CD14-positive monocyte (primary cell): ENCODE measurements at regions not wholly inside any gene's neighbourhood (a gene's known extent, or its start where the extent isn't known, plus 50 kb on each side); places are given as distances from the start of the nearest gene placed in this dataset.

Experiments
- DNase-seq, 3 donors: peaks; one replicate each; pipeline ENCODE4 v3.0.0-alpha.2; 2011 to 2022
- H2AFZ ChIP-seq: 2 replicates; pipeline ENCODE4 v1.6.0; 2012; ENCODE audit warnings: mild to moderate bottlenecking, low read depth, low read length, inconsistent platforms; ENCODE audit not compliant: insufficient read depth, poor library complexity, severe bottlenecking
- H3K27ac ChIP-seq, 2 donors: 1 replicate in 1 of 2; 2 replicates in 1 of 2; pipeline ENCODE4 v1.5.1; 2012 to 2013; ENCODE audit warnings: low read length in 2 of 2, control low read depth in 1 of 2, inconsistent platforms in 1 of 2, low read depth in 1 of 2, mild to moderate bottlenecking in 1 of 2
- H3K27me3 ChIP-seq, 2 donors: one replicate each; pipeline versions ENCODE4 v1.6.0 to v1.6.1; 2011 to 2013; ENCODE audit warnings: low read length in 2 of 2; ENCODE audit not compliant: control insufficient read depth in 2 of 2, insufficient read depth in 2 of 2
- H3K36me3 ChIP-seq, 2 donors: replicated peaks in 1 of 2; 1 replicate in 1 of 2; 2 replicates in 1 of 2; pipeline versions ENCODE4 v1.5.1 to v1.6.1; 2012 to 2013; ENCODE audit warnings: low read length in 2 of 2, control low read depth in 1 of 2, inconsistent platforms in 1 of 2, mild to moderate bottlenecking in 1 of 2; ENCODE audit not compliant: insufficient read depth in 2 of 2, control insufficient read depth in 1 of 2
- H3K4me1 ChIP-seq, 2 donors: 1 replicate in 1 of 2; 2 replicates in 1 of 2; pipeline versions ENCODE4 v1.5.1 to v1.6.1; 2012 to 2013; ENCODE audit warnings: low read length in 2 of 2, control low read depth in 1 of 2, inconsistent platforms in 1 of 2, mild to moderate bottlenecking in 1 of 2, moderate library complexity in 1 of 2; ENCODE audit not compliant: insufficient read depth in 2 of 2, control insufficient read depth in 1 of 2
- H3K4me2 ChIP-seq: replicated peaks from 2 replicates; pipeline ENCODE3; 2012; ENCODE audit warnings: low read length, moderate library complexity, mild to moderate bottlenecking; ENCODE audit not compliant: poor library complexity, severe bottlenecking; ENCODE audit errors: extremely low read depth
- H3K4me3 ChIP-seq, 3 experiments: fragments of 200-600 bp in 1 of 3; sonication (generic) in 1 of 3; replicated peaks in 1 of 3; 1 replicate in 2 of 3; 2 replicates in 1 of 3; pipeline ENCODE4 v1.5.1; 2011 to 2013; ENCODE audit warnings: low read length in 3 of 3, mild to moderate bottlenecking in 3 of 3, control low read depth in 2 of 3, low read depth in 2 of 3, inconsistent platforms in 1 of 3, moderate library complexity in 1 of 3
- H3K79me2 ChIP-seq: 2 replicates; pipeline ENCODE4 v1.6.0; 2012; ENCODE audit warnings: mild to moderate bottlenecking, control low read depth, inconsistent platforms, low read length, moderate library complexity; ENCODE audit not compliant: insufficient read depth
- H3K9ac ChIP-seq: 2 replicates; pipeline ENCODE4 v1.6.0; 2017; ENCODE audit warnings: low read length, mild to moderate bottlenecking; ENCODE audit not compliant: insufficient read depth, poor library complexity, severe bottlenecking
- H3K9me3 ChIP-seq, 2 donors: replicated peaks in 1 of 2; 1 replicate in 1 of 2; 2 replicates in 1 of 2; pipeline versions ENCODE4 v1.5.1 to v1.6.1; 2012 to 2013; ENCODE audit warnings: low read length in 2 of 2, control low read depth in 1 of 2; ENCODE audit not compliant: control insufficient read depth in 1 of 2, insufficient read depth in 1 of 2
- H4K20me1 ChIP-seq: 2 replicates; pipeline ENCODE4 v1.6.0; 2012; ENCODE audit warnings: mild to moderate bottlenecking, low read length, control low read depth, moderate library complexity; ENCODE audit not compliant: insufficient read depth
- H3K27ac Mint-ChIP-seq, 7 donors: one replicate each; pipeline ENCODE4 v1.8.0; 2020; ENCODE audit warnings: mild to moderate bottlenecking in 7 of 7, mixed read lengths in 7 of 7, moderate library complexity in 6 of 7, inconsistent platforms in 2 of 7
- H3K27me3 Mint-ChIP-seq, 3 donors: one replicate each; pipeline ENCODE4 v1.8.0; 2021 to 2022; ENCODE audit warnings: low read depth in 3 of 3, mild to moderate bottlenecking in 3 of 3, mixed read lengths in 3 of 3, moderate library complexity in 3 of 3, inconsistent platforms in 1 of 3
- H3K36me3 Mint-ChIP-seq, 2 donors: one replicate each; pipeline ENCODE4 v1.8.0; 2020; ENCODE audit warnings: mixed read lengths in 2 of 2, inconsistent platforms in 1 of 2, mild to moderate bottlenecking in 1 of 2
- H3K4me1 Mint-ChIP-seq: one replicate; pipeline ENCODE4 v1.8.0; 2020; ENCODE audit warnings: mild to moderate bottlenecking, mixed read lengths
- H3K4me3 Mint-ChIP-seq, 2 donors: one replicate each; pipeline ENCODE4 v1.8.0; 2020; ENCODE audit warnings: mild to moderate bottlenecking in 2 of 2, mixed read lengths in 2 of 2, moderate library complexity in 1 of 2
- H3K9me3 Mint-ChIP-seq, 7 donors: one replicate each; pipeline ENCODE4 v1.8.0; 2020 to 2022; ENCODE audit warnings: mixed read lengths in 7 of 7, mild to moderate bottlenecking in 6 of 7, moderate library complexity in 6 of 7, inconsistent platforms in 2 of 7
- WGBS: methylation state at CpG from one replicate; pipeline ENCODE4 v1.1.5; 2013; ENCODE audit warnings: missing lambda C conversion rate; ENCODE audit not compliant: insufficient coverage; 5-methylcytosine and 5-hydroxymethylcytosine counted together
- intact Hi-C, 2 donors: fragments of 100-400 bp; cut with micrococcal nuclease; formaldehyde crosslinking; loops; one replicate each; pipeline versions ENCODE4 v1.15.0 to v1.15.1; 2023
- TF ChIP-seq, protein P1 (sequence below): fragments of 200-600 bp; IDR thresholded peaks from one replicate; pipeline ENCODE4 v1.8.0; 2022; ENCODE audit warnings: antibody characterized with exemption, mild to moderate bottlenecking

DNA sequence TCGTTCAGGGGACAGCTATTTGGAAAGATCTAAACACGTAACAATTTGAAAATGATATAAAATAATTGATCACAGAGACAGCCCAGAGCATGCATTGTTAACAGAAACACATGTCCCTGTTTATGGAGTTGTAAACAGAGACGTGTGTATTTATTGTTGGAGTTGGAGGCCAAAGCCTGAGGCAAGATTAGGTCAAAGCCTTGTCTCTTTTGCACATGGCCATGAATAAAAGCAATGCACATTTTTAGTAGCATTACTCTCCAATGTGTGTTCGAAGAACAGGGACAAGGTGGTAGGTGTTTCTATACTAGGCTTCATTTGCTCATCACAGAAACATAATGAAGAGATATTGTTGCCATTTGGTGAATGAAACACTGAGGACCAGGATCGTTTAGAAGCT lies 841.5 kb upstream of the FANCL start:
- TF ChIP-seq, protein P1, sequence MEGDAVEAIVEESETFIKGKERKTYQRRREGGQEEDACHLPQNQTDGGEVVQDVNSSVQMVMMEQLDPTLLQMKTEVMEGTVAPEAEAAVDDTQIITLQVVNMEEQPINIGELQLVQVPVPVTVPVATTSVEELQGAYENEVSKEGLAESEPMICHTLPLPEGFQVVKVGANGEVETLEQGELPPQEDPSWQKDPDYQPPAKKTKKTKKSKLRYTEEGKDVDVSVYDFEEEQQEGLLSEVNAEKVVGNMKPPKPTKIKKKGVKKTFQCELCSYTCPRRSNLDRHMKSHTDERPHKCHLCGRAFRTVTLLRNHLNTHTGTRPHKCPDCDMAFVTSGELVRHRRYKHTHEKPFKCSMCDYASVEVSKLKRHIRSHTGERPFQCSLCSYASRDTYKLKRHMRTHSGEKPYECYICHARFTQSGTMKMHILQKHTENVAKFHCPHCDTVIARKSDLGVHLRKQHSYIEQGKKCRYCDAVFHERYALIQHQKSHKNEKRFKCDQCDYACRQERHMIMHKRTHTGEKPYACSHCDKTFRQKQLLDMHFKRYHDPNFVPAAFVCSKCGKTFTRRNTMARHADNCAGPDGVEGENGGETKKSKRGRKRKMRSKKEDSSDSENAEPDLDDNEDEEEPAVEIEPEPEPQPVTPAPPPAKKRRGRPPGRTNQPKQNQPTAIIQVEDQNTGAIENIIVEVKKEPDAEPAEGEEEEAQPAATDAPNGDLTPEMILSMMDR: no peak
- no peak overlapping the region for H3K27ac ChIP-seq
- no peaks in the 10 kb centered on the region for H3K79me2 ChIP-seq
- H4K20me1 ChIP-seq: no peaks in the 10 kb centered on the region
- no CpG with 5 or more reads among the region's 5 CpGs for WGBS
- peaks cover 0 to 2% (median 0%) of the 10 kb centered on the region in 7 donors for H3K9me3 Mint-ChIP-seq
- H3K27ac Mint-ChIP-seq: no peak overlapping the region
- no peaks in the 10 kb centered on the region for H3K4me1 ChIP-seq
- DNase-seq: no peak
- H3K4me3 Mint-ChIP-seq: no peak overlapping the region
- intact Hi-C loops: no loop called here
- H3K4me3 ChIP-seq: no peak overlapping the region
- H2AFZ ChIP-seq: no peak overlapping the region
- no peak overlapping the region for H3K4me2 ChIP-seq
- H3K36me3 Mint-ChIP-seq: no peaks in the 10 kb centered on the region
- no peak overlapping the region for H3K9ac ChIP-seq
- H3K9me3 ChIP-seq: no peaks in the 10 kb centered on the region
- H3K27me3 Mint-ChIP-seq: no peaks in the 10 kb centered on the region
- no peaks in the 10 kb centered on the region for H3K36me3 ChIP-seq
- no peaks in the 10 kb centered on the region for H3K27me3 ChIP-seq
- H3K4me1 Mint-ChIP-seq: no peaks in the 10 kb centered on the region

DNA sequence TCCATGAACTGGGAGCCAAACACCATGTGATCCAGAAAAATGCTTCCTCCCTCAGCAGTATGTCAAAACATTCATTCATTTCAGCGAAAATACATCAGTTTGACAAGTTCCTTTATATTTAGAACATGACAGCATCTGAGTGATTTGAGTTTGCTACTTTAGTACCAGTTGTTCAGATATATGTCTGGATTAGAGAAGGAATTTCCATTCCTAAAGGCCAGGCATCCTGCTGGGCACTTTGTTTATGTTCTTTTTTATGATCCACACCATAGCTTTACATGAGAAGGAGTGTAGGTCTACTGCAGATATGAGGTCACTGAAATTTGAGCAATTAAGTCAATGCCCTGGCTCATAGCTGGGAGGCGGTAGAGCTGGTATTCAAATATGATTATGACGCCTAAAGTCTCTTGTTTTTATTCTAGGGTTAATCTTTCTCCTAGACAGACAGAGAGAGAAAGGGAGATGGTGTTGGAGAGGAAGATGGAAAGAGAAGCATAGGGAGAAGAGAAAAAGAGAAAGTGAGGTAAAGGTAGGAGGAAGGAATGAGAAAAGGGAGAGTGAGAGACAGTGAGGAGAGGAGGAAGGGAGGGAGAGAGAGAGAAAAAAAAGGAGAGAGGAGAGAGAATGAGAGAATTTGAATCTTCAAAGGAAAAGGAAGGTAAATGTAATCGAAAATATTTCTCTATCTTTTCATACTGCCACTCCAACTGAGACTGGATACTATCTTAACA lies 839.5 kb upstream of the FANCL start:
- Histone ChIP-seq H3K79me2 (no peaks in the 10 kb centered on the region), H3K36me3 (no peaks in the 10 kb centered on the region), H3K27ac (no peak overlapping the region), H3K4me3 (no peak overlapping the region), H3K27me3 (no peaks in the 10 kb centered on the region), H4K20me1 (no peaks in the 10 kb centered on the region), H2AFZ (no peak overlapping the region), H3K9ac (no peak overlapping the region), H3K4me2 (no peak overlapping the region), H3K9me3 (no peaks in the 10 kb centered on the region), H3K4me1 (no peaks in the 10 kb centered on the region)
- H3K4me1 Mint-ChIP-seq: no peaks in the 10 kb centered on the region
- no peaks in the 10 kb centered on the region for H3K27me3 Mint-ChIP-seq
- H3K9me3 Mint-ChIP-seq: peaks cover 0 to 2% (median 0%) of the 10 kb centered on the region in 7 donors
- intact Hi-C loops: no loop called here
- H3K27ac Mint-ChIP-seq: no peak overlapping the region
- no peak overlapping the region for H3K4me3 Mint-ChIP-seq
- no peak for DNase-seq
- TF ChIP-seq, protein P1: no peak
- WGBS: no CpG with 5 or more reads among the region's 4 CpGs
- H3K36me3 Mint-ChIP-seq: no peaks in the 10 kb centered on the region
